K562 (cell line): ENCODE measurements at regions not wholly inside any gene's neighbourhood (a gene's known extent, or its start where the extent isn't known, plus 50 kb on each side); places are given as distances from the start of the nearest gene placed in this dataset.

Source experiments
- ATAC-seq: fragments of 200-7000 bp; cut with Tn5 transposase; 3 replicates; pipeline ENCODE4 v1.9.1; 2020; ENCODE audit warnings: moderate library complexity
- BruUV-seq: library from RNA; stranded (reverse); fragments of 400-500 nt; replicated peaks from 2 replicates; lab custom pipeline; 2021; lab: Mats Ljungman, UMichigan
- CTCF ChIA-PET: fragments of 300-600 bp; formaldehyde crosslinking; extraction: SDS; loops from one replicate; lab custom pipeline; 2021; ENCODE audit warnings: low intra/inter-chr PET ratio; lab: Yijun Ruan, JAX
- POLR2A ChIA-PET: fragments of 300-600, 350-650 bp; sonication (Branson Sonifier 250); formaldehyde crosslinking; extraction: SDS; loops from one replicate; lab custom pipeline; 2021; ENCODE audit warnings: antibody characterized with exemption, inconsistent platforms; lab: Yijun Ruan, JAX
- DNase-seq, 4 experiments: peaks; one replicate each; pipeline versions ENCODE4 v3.0.0 to v3.0.0-alpha.2; 2011 to 2018; ENCODE audit warnings: low spot score in 3 of 4, mixed read lengths in 3 of 4; ENCODE audit errors: extremely low read depth in 1 of 4
- FAIRE-seq: peaks from 2 replicates; lab custom pipeline; 2011; peaks lifted over from hg19 to GRCh38; lab: Jason Lieb, UNC
- H2AFZ ChIP-seq: 2 replicates; pipeline ENCODE4 v1.6.0; 2011; ENCODE audit warnings: low read depth, low read length, control low read depth, inconsistent platforms
- H3K27ac ChIP-seq: fragments of 200-600 bp; 3 replicates; pipeline ENCODE4 v1.8.0; 2011; ENCODE audit warnings: low read depth, mild to moderate bottlenecking, control low read depth, inconsistent platforms, low read length, moderate library complexity, mixed read lengths; ENCODE audit errors: extremely low read depth
- H3K27me3 ChIP-seq, 2 experiments: fragments of 300-600 bp in 1 of 2; 2 replicates in 1 of 2; 3 replicates in 1 of 2; pipeline versions ENCODE4 v1.6.0 to v1.8.0; 2011; ENCODE audit warnings: inconsistent platforms in 2 of 2, low read length in 2 of 2, mild to moderate bottlenecking in 1 of 2, mixed read lengths in 1 of 2, moderate library complexity in 1 of 2; ENCODE audit not compliant: control insufficient read depth in 2 of 2, insufficient read depth in 2 of 2
- H3K36me3 ChIP-seq: fragments of 300-600 bp; 3 replicates; pipeline ENCODE4 v1.8.0; 2011; ENCODE audit warnings: mild to moderate bottlenecking, low read length, inconsistent platforms; ENCODE audit not compliant: control insufficient read depth, insufficient read depth
- H3K4me1 ChIP-seq, 2 experiments: fragments of 200-600 bp in 1 of 2; replicated peaks in 1 of 2; 2 replicates in 1 of 2; 3 replicates in 1 of 2; pipeline versions ENCODE4 v1.5.1 to v1.8.0; 2011; ENCODE audit warnings: inconsistent platforms in 2 of 2, low read length in 2 of 2, mild to moderate bottlenecking in 1 of 2, mixed read lengths in 1 of 2, moderate library complexity in 1 of 2; ENCODE audit not compliant: control insufficient read depth in 2 of 2, insufficient read depth in 2 of 2
- H3K4me2 ChIP-seq: 2 replicates; pipeline ENCODE4 v1.6.1; 2011; ENCODE audit warnings: low read length, control low read depth, inconsistent platforms, mixed read lengths; ENCODE audit not compliant: insufficient read depth
- H3K4me3 ChIP-seq: fragments of 200-600 bp; sonication (generic), shearing (Covaris generic); 2 replicates; pipeline ENCODE4 v1.5.1; 2016; ENCODE audit warnings: control low read depth, inconsistent platforms
- H3K79me2 ChIP-seq: fragments of 200-600 bp; 3 replicates; pipeline ENCODE4 v1.8.0; 2011; ENCODE audit warnings: low read length, inconsistent platforms; ENCODE audit not compliant: control insufficient read depth, insufficient read depth
- H3K9ac ChIP-seq, 2 experiments: 2 replicates each; pipeline versions ENCODE4 v1.6.0 to v1.6.1; 2011; ENCODE audit warnings: low read depth in 2 of 2, low read length in 2 of 2, control low read depth in 1 of 2, inconsistent platforms in 1 of 2, mild to moderate bottlenecking in 1 of 2, mixed read lengths in 1 of 2; ENCODE audit not compliant: insufficient read depth in 1 of 2
- H3K9me1 ChIP-seq: one replicate; pipeline ENCODE4 v1.6.0; 2011; ENCODE audit warnings: inconsistent platforms, mild to moderate bottlenecking, low read length, moderate library complexity; ENCODE audit not compliant: control insufficient read depth, insufficient read depth
- H3K9me3 ChIP-seq: replicated peaks from 2 replicates; pipeline ENCODE4 v1.5.1; 2011; ENCODE audit warnings: low read depth, low read length, inconsistent platforms; ENCODE audit not compliant: control insufficient read depth, insufficient read depth
- H4K20me1 ChIP-seq: replicated peaks from 2 replicates; pipeline ENCODE4 v1.6.1; 2011; ENCODE audit warnings: low read length, inconsistent platforms, mixed read lengths; ENCODE audit not compliant: control insufficient read depth, insufficient read depth
- MCM2 ChIP-seq: fragments of 450-650 bp; IDR thresholded peaks from 2 replicates; pipeline ENCODE4 v1.6.1; 2017; ENCODE audit warnings: low read depth, mild to moderate bottlenecking
- NFATC3 ChIP-seq: fragments of 450-650 bp; IDR thresholded peaks from 2 replicates; pipeline ENCODE4 v1.6.1; 2017; ENCODE audit warnings: mild to moderate bottlenecking
- NR2C1 ChIP-seq, 2 experiments: fragments of 450-650 bp; IDR thresholded peaks; 2 replicates each; pipeline ENCODE4 v1.6.1; 2017; ENCODE audit warnings: mild to moderate bottlenecking in 2 of 2, antibody characterized with exemption in 1 of 2, inconsistent platforms in 1 of 2, missing compliant biosample characterization in 1 of 2, missing genetic modification characterization in 1 of 2
- ZNF444 ChIP-seq: fragments of 250-450 bp; sonication (Bioruptor Pico); IDR thresholded peaks from 2 replicates; pipeline ENCODE4 v1.4.0; 2020; ENCODE audit warnings: mild to moderate bottlenecking, moderate library complexity
- WGBS: fragments of 100-300 bp; shearing (Covaris generic); methylation state at CpG from one replicate; pipeline ENCODE4 v1.1.6; 2016; ENCODE audit warnings: low coverage, mixed read lengths; ENCODE audit not compliant: insufficient coverage; ENCODE audit errors: missing lambda C conversion rate; 5-methylcytosine and 5-hydroxymethylcytosine counted together
- in situ Hi-C: fragments of 300-500 bp; cut with MboI; formaldehyde crosslinking; loops from 4 replicates; pipeline ENCODE4 v1.15.0; 2018; ENCODE audit warnings: inconsistent platforms, mixed read lengths
- intact Hi-C: fragments of 100-400 bp; cut with micrococcal nuclease; formaldehyde crosslinking; loops from 2 replicates; pipeline ENCODE4 v1.14.2; 2022
- TF ChIP-seq, protein P1 (sequence below): sonication (generic); formaldehyde crosslinking; IDR thresholded peaks from 2 replicates; pipeline ENCODE4 v1.9.0; 2022; ENCODE audit warnings: mild to moderate bottlenecking, missing genetic modification reagents
- TF ChIP-seq, protein P2 (sequence below): fragments of 450-650 bp; IDR thresholded peaks from 2 replicates; pipeline ENCODE4 v1.6.1; 2014; ENCODE audit warnings: low read depth, mild to moderate bottlenecking, moderate library complexity, borderline replicate concordance
- TF ChIP-seq, protein P3 (sequence below): fragments of 250-450 bp; sonication (Bioruptor Pico); IDR thresholded peaks from 2 replicates; pipeline ENCODE4 v1.4.0; 2020; ENCODE audit warnings: mild to moderate bottlenecking, moderate library complexity

DNA sequence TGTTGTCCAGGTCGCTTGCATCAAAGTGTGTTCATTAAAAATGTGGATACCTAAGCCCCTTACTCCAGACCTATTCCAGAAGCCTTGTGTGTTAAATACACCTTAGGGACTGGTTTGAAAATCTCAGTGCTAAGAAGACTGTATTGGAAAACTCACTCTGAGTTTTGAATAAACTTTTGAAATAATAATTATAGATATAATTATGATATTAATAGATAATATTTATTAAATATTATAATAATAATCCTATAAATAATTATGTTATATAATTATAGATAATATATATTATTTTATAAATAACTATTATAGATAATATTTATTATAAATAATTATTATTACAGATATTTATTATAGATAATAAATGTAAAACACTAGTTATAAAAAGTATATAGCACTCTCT is 165.3 kb downstream of the ARRDC3 start (continued):
- TF ChIP-seq NR2C1 (IDR thresholded peaks at IDR 0.05) (no peak), NR2C1 (tag; IDR thresholded peaks at IDR 0.05) (no peak), NFATC3 (no peak), MCM2 (no peak)
- TF ChIP-seq, protein P1, sequence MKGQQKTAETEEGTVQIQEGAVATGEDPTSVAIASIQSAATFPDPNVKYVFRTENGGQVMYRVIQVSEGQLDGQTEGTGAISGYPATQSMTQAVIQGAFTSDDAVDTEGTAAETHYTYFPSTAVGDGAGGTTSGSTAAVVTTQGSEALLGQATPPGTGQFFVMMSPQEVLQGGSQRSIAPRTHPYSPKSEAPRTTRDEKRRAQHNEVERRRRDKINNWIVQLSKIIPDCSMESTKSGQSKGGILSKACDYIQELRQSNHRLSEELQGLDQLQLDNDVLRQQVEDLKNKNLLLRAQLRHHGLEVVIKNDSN (CRISPR knock-in tag) = no peak
- TF ChIP-seq, protein P2, sequence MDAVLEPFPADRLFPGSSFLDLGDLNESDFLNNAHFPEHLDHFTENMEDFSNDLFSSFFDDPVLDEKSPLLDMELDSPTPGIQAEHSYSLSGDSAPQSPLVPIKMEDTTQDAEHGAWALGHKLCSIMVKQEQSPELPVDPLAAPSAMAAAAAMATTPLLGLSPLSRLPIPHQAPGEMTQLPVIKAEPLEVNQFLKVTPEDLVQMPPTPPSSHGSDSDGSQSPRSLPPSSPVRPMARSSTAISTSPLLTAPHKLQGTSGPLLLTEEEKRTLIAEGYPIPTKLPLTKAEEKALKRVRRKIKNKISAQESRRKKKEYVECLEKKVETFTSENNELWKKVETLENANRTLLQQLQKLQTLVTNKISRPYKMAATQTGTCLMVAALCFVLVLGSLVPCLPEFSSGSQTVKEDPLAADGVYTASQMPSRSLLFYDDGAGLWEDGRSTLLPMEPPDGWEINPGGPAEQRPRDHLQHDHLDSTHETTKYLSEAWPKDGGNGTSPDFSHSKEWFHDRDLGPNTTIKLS = no peak
- TF ChIP-seq, all 486 proteins: peak for 0

DNA sequence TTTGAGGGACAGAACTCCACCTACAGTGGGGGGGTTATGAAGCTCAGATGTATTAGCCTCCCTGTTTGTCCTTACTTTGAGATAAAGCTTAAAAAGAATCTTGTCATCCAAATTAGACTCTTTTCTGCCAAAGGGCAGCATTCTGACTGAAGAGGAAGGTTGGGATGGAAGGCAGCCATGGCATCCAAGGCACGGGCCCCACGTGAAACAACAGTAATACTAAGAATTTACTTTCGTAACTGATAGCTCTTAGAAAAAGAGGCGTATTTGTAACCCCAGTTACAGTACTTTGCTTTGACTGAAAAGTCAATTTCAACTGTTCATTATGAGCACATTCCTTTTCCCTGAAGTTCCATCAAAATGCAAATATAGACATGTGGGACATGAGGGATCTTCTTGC is 168.5 kb downstream of the ARRDC3 start:
- BruUV-seq = no TSS peak
- CTCF ChIA-PET = no interaction called here

More for the DNA sequence above, 168.5 kb downstream of the ARRDC3 start:
- Histone ChIP-seq H2AFZ (no peak overlapping the region), H3K36me3 (no peaks in the 10 kb centered on the region), H3K9me1 (no peaks in the 10 kb centered on the region), H3K4me1 (peaks cover 0 to 22% of the 10 kb centered on the region in 2 experiments; a peak in 3 of 5 replicates), H3K4me3 (no peak overlapping the region), H3K79me2 (no peaks in the 10 kb centered on the region), H3K4me2 (no peak overlapping the region), H3K9ac (no peak overlapping the region), H4K20me1 (no peaks in the 10 kb centered on the region), H3K27ac (no peak overlapping the region), H3K27me3 (no peaks in the 10 kb centered on the region), H3K9me3 (no peaks in the 10 kb centered on the region)
- FAIRE-seq (no peak), DNase-seq (no peak), ATAC-seq (no peak)
- TF ChIP-seq, protein P3, sequence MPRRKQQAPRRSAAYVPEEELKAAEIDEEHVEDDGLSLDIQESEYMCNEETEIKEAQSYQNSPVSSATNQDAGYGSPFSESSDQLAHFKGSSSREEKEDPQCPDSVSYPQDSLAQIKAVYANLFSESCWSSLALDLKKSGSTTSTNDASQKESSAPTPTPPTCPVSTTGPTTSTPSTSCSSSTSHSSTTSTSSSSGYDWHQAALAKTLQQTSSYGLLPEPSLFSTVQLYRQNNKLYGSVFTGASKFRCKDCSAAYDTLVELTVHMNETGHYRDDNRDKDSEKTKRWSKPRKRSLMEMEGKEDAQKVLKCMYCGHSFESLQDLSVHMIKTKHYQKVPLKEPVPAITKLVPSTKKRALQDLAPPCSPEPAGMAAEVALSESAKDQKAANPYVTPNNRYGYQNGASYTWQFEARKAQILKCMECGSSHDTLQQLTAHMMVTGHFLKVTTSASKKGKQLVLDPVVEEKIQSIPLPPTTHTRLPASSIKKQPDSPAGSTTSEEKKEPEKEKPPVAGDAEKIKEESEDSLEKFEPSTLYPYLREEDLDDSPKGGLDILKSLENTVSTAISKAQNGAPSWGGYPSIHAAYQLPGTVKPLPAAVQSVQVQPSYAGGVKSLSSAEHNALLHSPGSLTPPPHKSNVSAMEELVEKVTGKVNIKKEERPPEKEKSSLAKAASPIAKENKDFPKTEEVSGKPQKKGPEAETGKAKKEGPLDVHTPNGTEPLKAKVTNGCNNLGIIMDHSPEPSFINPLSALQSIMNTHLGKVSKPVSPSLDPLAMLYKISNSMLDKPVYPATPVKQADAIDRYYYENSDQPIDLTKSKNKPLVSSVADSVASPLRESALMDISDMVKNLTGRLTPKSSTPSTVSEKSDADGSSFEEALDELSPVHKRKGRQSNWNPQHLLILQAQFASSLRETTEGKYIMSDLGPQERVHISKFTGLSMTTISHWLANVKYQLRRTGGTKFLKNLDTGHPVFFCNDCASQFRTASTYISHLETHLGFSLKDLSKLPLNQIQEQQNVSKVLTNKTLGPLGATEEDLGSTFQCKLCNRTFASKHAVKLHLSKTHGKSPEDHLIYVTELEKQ (CRISPR knock-in tag) = no peak
- no peak for TF ChIP-seq ZNF444 (CRISPR knock-in tag)
- intact Hi-C loops = no loop called here
- in situ Hi-C loops = no loop called here
- 32% methylated on average over 4 of the region's 4 CpGs for WGBS
- POLR2A ChIA-PET = interaction anchor here (1.5 to 1.9 kb wide), 4 partner anchors 8 to 172 kb away, joined by 3 to 7 read pairs (median 4); no protein-coding TSS in a partner anchor
